ENCODE measurements at regions not wholly inside any gene's neighbourhood (a gene's known extent, or its start where the extent isn't known, plus 50 kb on each side); places are given as distances from the start of the nearest gene placed in this dataset.

GRCh38 chrX:51798701-51799100 lies 55.5 kb downstream of the GSPT2 start:
- Mint-ChIP-seq H3K27ac (no peak overlapping the region), H3K36me3 (no peaks in the 10 kb centered on the region), H3K27me3 (peaks cover under 1% of the 10 kb centered on the region), H3K4me1 (peaks cover 5% of the 10 kb centered on the region), H3K4me3 (no peak overlapping the region), H3K9me3 (no peaks in the 10 kb centered on the region)
- DNase-seq = no peak

DNA sequence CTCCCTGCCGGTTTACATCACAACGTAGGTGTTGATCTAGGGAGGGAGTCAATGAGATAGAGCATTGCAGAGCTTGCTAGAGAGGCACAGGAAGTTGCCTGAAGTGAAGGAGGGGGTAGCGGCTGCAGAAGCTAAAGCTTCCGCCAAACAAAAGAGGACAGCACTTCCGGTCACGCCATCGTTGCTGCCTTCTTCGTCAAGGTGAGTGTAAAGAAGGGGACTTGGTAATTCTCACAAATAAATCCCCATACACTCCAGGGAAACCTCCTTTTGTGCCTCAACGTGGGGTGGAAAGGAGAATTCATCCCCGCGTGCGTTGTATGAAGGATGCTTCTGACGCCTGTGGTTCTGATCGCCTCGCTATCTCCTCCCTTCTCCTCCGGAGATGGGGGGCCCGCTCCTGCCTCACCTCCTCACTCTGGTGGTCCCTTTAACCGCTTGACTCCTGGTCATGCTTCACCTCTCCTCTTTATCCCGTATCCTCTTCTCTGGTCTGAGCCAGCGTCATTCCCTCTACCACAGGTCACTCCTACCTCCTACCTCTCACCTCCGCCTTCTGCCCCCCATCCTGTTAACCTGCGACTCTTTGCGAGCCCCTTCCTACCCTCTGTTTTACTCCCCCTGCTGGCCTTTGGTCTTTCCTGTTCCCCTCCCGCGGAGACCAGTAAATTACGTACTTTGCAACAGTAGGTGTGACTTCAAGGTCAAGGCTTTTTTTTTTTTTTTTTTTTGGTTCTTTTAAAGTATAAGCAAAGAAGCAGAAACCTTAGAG lies 59.9 kb downstream of the GSPT2 start:
- Mint-ChIP-seq H3K36me3 (peaks cover 7% of the 10 kb centered on the region), H3K27ac (peak overlapping the region; percentile 95), H3K9me3 (no peaks in the 10 kb centered on the region), H3K27me3 (no peaks in the 10 kb centered on the region), H3K4me1 (peaks cover 8% of the 10 kb centered on the region), H3K4me3 (peak overlapping the region; percentile 93)
- peak; percentile 59 for DNase-seq

DNA sequence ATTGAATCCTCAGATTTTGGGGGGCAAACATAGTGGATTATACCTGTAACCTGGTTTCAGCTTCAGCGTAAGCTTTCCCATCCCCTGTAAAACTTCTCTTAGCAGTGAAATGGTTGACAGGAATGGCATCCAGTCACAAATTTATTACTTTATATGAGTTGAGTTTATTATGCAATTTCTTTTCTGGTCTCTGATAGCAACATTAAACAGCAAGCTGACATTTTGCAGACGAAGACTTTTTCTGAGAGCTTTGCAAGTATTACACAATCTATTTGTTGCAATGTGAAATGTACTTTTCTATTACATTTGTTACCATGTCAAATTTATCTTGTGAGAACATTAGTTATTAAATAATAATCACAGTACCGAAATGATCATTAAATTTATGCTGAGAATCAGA lies 60.6 kb downstream of the GSPT2 start:
- Mint-ChIP-seq H3K9me3 (no peaks in the 10 kb centered on the region), H3K36me3 (peaks cover 9% of the 10 kb centered on the region), H3K4me3 (peak overlapping the region; percentile 93), H3K27me3 (no peaks in the 10 kb centered on the region), H3K4me1 (peaks cover 8% of the 10 kb centered on the region), H3K27ac (no peak overlapping the region)
- no peak for DNase-seq

DNA sequence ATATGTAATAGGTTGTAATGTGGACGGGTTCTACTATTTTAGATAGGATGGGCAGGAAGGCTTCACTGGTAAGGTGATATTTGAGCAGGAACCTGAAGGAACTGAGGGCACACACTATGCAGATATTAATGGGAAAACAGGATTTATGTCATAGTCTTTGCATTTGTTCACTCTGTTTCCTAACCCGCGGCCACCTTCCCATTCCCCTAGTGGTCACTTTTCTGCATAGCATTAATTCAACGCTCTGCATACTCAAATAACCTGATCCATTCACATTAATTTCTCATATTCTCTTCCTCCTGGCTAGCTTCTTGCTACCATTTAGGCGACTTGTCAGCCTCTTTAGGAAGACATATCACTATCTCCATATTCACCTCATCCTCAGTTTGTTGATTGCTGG lies 61.5 kb downstream of the GSPT2 start:
- DNase-seq = no peak
- Mint-ChIP-seq H3K27ac (no peak overlapping the region), H3K36me3 (peaks cover 9% of the 10 kb centered on the region), H3K9me3 (no peaks in the 10 kb centered on the region), H3K4me1 (peaks cover 9% of the 10 kb centered on the region), H3K4me3 (no peak overlapping the region), H3K27me3 (no peaks in the 10 kb centered on the region)

DNA sequence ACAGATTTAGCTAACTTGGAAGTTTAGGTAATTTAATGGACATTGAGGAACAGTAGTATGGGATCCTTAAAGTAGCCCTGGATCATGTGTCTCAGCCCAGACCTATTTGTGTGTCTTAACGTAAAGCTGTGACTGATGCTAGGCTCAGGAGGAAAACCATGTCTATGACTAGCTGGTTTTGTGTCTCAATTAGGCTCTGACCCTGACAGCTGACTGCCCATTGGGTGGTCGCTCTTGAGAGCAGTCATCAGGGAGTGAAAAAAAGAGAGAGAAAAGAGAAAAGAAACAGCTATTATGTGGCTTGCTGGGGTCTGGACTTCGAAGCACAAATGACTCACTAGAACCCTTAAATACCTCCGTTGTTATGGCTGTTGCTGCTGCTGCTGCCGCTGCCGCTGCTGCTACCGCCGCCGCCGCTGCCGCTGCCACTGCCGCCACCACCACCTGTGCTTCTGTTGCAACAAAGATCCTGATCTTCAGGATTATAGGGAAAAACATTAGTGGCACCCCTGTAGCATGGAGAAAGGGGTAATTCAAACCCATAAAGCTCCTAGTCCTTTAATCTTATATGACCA lies 70.7 kb downstream of the GSPT2 start:
- Mint-ChIP-seq H3K9me3 (peaks cover 1% of the 10 kb centered on the region), H3K36me3 (peaks cover 27% of the 10 kb centered on the region), H3K4me1 (peaks cover 14% of the 10 kb centered on the region), H3K27ac (no peak overlapping the region), H3K4me3 (no peak overlapping the region), H3K27me3 (no peaks in the 10 kb centered on the region)
- DNase-seq = no peak

DNA sequence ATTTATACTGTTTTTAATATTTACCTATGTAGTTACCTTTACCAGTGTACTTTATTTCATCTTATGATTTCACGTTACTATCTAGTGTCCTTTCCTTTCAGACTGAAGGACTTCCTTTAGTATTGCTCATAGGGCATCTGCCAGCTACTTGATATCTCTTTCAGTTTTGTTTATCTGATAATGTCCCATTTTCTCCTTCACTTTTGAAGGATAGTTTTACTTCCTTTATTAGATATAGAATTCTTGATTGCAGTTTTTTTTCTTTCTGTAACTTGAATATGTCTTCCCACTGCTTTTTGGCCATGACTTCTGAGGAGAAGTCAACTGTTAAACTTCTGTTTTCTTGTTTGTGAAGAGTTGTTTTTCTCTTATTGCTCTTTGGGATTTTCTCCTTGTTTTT lies 69.4 kb upstream of the MAGED1 start:
- Mint-ChIP-seq H3K27me3 (no peaks in the 10 kb centered on the region), H3K4me3 (no peak overlapping the region), H3K36me3 (peaks cover 20% of the 10 kb centered on the region), H3K4me1 (peaks cover 50% of the 10 kb centered on the region), H3K27ac (no peak overlapping the region), H3K9me3 (no peaks in the 10 kb centered on the region)
- DNase-seq = no peak

DNA sequence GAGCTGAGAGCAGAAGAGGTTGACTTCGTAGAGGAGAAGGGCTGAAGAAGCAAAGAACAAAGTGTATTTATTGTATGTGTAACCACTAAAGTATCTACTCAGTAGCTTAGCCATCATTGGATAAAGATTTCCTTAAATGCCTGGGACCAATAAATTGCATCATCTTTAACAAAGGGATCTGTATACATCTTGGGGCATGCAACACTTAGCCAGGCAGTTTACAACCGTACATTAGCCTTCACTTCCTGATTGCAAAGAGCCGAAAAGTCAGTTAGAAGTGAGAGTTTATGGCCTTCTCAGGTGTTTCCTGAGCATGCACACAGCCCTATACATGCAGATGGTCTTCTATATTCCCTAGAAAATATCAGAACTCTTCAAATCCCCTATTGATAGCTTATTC lies 68.0 kb upstream of the MAGED1 start:
- H3K4me3 Mint-ChIP-seq = no peak overlapping the region
- H3K27ac Mint-ChIP-seq = no peak overlapping the region
- H3K36me3 Mint-ChIP-seq = peaks cover 27% of the 10 kb centered on the region
- H3K9me3 Mint-ChIP-seq = no peaks in the 10 kb centered on the region
- no peaks in the 10 kb centered on the region for H3K27me3 Mint-ChIP-seq
- H3K4me1 Mint-ChIP-seq = peaks cover 43% of the 10 kb centered on the region
- DNase-seq = no peak

DNA sequence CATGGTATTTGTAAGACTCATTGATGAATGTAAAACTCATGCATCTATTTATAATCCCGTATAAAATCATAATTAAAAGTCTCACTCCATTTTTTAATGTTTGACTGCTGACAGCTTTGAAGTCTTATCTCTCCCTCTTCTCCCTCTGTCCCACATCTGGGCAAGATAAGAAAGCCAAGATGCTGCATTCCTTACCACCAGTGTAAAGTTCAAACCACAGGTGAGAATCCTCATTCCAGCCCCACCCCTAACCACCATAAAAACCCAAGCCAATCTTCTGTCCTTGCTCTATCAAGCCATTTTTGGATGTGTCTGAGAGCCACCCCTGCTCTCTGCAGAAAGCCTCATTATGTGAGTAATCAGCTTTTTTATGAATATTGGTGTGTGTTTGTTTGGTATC lies 59.3 kb upstream of the MAGED1 start:
- Mint-ChIP-seq H3K27ac (peak overlapping the region; percentile 56), H3K4me1 (peaks cover 4% of the 10 kb centered on the region), H3K9me3 (no peaks in the 10 kb centered on the region), H3K4me3 (no peak overlapping the region), H3K36me3 (peaks cover 20% of the 10 kb centered on the region), H3K27me3 (no peaks in the 10 kb centered on the region)
- DNase-seq = no peak

GRCh38 chrX:51836823-51837222 lies 56.6 kb upstream of the MAGED1 start:
- peaks cover 4% of the 10 kb centered on the region for H3K4me1 Mint-ChIP-seq
- H3K36me3 Mint-ChIP-seq = peaks cover 15% of the 10 kb centered on the region
- H3K27ac Mint-ChIP-seq = no peak overlapping the region
- no peaks in the 10 kb centered on the region for H3K9me3 Mint-ChIP-seq
- H3K4me3 Mint-ChIP-seq = no peak overlapping the region
- no peak for DNase-seq
- H3K27me3 Mint-ChIP-seq = no peaks in the 10 kb centered on the region

DNA sequence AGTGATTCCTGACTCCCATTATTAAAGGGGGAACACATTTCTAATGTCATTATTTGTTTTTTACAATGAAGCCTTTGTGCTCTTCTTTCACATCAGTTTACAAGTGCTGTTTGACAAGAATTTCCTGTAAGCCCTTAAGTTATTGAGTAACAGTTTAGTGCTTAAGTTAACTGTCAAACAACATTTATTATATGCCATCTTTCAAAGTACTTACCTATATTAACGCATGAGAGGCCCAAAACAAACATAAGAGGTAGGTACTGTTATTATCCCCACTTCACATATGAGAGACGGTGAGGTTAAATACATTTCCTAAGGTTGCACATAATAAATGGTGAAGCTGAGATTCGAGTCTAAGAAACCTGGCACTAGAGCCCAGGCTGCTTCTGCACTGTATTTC lies 56.0 kb upstream of the MAGED1 start:
- Mint-ChIP-seq H3K27ac (no peak overlapping the region), H3K4me1 (peaks cover 4% of the 10 kb centered on the region), H3K9me3 (no peaks in the 10 kb centered on the region), H3K27me3 (no peaks in the 10 kb centered on the region), H3K36me3 (peaks cover 17% of the 10 kb centered on the region), H3K4me3 (no peak overlapping the region)
- DNase-seq = no peak

GRCh38 chrX:51837921-51838320 lies 55.5 kb upstream of the MAGED1 start:
- no peak overlapping the region for H3K4me3 Mint-ChIP-seq
- H3K9me3 Mint-ChIP-seq = no peaks in the 10 kb centered on the region
- no peak for DNase-seq
- H3K36me3 Mint-ChIP-seq = peaks cover 15% of the 10 kb centered on the region
- no peaks in the 10 kb centered on the region for H3K27me3 Mint-ChIP-seq
- H3K4me1 Mint-ChIP-seq = peaks cover 4% of the 10 kb centered on the region
- no peak overlapping the region for H3K27ac Mint-ChIP-seq

All from activated naive CD8-positive, alpha-beta T cell treated with anti-CD3 and anti-CD28 coated beads for 36 hours (primary cell).